WTC11 (cell line): ENCODE measurements at regions not wholly inside any gene's neighbourhood (a gene's known extent, or its start where the extent isn't known, plus 50 kb on each side); places are given as distances from the start of the nearest gene placed in this dataset.

Source experiments
- ATAC-seq: fragments of 200-7000 bp; cut with Tn5 transposase; 2 replicates; pipeline ENCODE4 v1.10.0; 2021; ENCODE audit warnings: mild to moderate bottlenecking, moderate library complexity
- CTCF ChIA-PET: fragments of 300-600 bp; sonication (Branson Sonifier 250); formaldehyde crosslinking; loops from one replicate; lab custom pipeline; 2021; ENCODE audit warnings: antibody characterized with exemption; lab: Charles Lee
- POLR2A ChIA-PET: fragments of 350-600 bp; sonication (Branson Sonifier 250); formaldehyde crosslinking; loops from one replicate; lab custom pipeline; 2021; ENCODE audit warnings: antibody characterized with exemption; lab: Charles Lee
- DNase-seq: peaks from one replicate; pipeline ENCODE4 v3.0.0; 2021; ENCODE audit warnings: low spot score
- H3K27ac Mint-ChIP-seq: 2 replicates; pipeline ENCODE4 v1.8.0; 2021; ENCODE audit warnings: mixed read lengths
- H3K27me3 Mint-ChIP-seq: 2 replicates; pipeline ENCODE4 v1.8.0; 2021; ENCODE audit warnings: low read depth, mild to moderate bottlenecking, moderate library complexity, mixed read lengths
- H3K36me3 Mint-ChIP-seq: 2 replicates; pipeline ENCODE4 v1.8.0; 2021; ENCODE audit warnings: mixed read lengths
- H3K4me1 Mint-ChIP-seq: 2 replicates; pipeline ENCODE4 v1.8.0; 2022; ENCODE audit warnings: mixed read lengths
- H3K4me3 Mint-ChIP-seq: 2 replicates; pipeline ENCODE4 v1.8.0; 2021; ENCODE audit warnings: mild to moderate bottlenecking, moderate library complexity, mixed read lengths
- H3K9me3 Mint-ChIP-seq: 2 replicates; pipeline ENCODE4 v1.8.0; 2021; ENCODE audit warnings: mixed read lengths
- AFF4 ChIP-seq: sonication (generic); formaldehyde crosslinking; IDR thresholded peaks from 2 replicates; pipeline ENCODE4 v1.8.1; 2023; ENCODE audit warnings: mild to moderate bottlenecking, missing genetic modification reagents, borderline replicate concordance
- FOXJ3 ChIP-seq: sonication (generic); formaldehyde crosslinking; IDR thresholded peaks from 2 replicates; pipeline ENCODE4 v1.9.0; 2021; ENCODE audit warnings: missing genetic modification reagents, mild to moderate bottlenecking, borderline replicate concordance
- IRF2 ChIP-seq: sonication (generic); formaldehyde crosslinking; IDR thresholded peaks from 2 replicates; pipeline ENCODE4 v1.8.0; 2022; ENCODE audit warnings: low read depth, missing genetic modification reagents, borderline replicate concordance
- KAT7 ChIP-seq: sonication (generic); formaldehyde crosslinking; IDR thresholded peaks from 2 replicates; pipeline ENCODE4 v1.8.1; 2023; ENCODE audit warnings: missing genetic modification reagents, mild to moderate bottlenecking, borderline replicate concordance
- MYBL2 ChIP-seq: sonication (generic); formaldehyde crosslinking; IDR thresholded peaks from 2 replicates; pipeline ENCODE4 v1.8.1; 2023; ENCODE audit warnings: mild to moderate bottlenecking, moderate library complexity, missing genetic modification reagents
- NFATC4 ChIP-seq: fragments of 250-450 bp; sonication (Bioruptor Pico); IDR thresholded peaks from 2 replicates; pipeline ENCODE4 v1.9.0; 2021; ENCODE audit warnings: mild to moderate bottlenecking
- RORB ChIP-seq: fragments of 250-450 bp; sonication (Bioruptor Pico); IDR thresholded peaks from 2 replicates; pipeline ENCODE4 v1.9.0; 2021; ENCODE audit warnings: mild to moderate bottlenecking
- SP1 ChIP-seq: sonication (generic); formaldehyde crosslinking; conservative IDR thresholded peaks from 2 replicates; pipeline ENCODE4 v1.8.1; 2022; ENCODE audit warnings: missing genetic modification reagents
- TEAD1 ChIP-seq: sonication (generic); formaldehyde crosslinking; IDR thresholded peaks from 2 replicates; pipeline ENCODE4 v1.8.0; 2022; ENCODE audit warnings: mild to moderate bottlenecking, missing genetic modification reagents
- TP53 ChIP-seq: sonication (generic); formaldehyde crosslinking; IDR thresholded peaks from 2 replicates; pipeline ENCODE4 v1.8.1; 2023; ENCODE audit warnings: mild to moderate bottlenecking, missing genetic modification reagents
- ZNF121 ChIP-seq: sonication (generic); formaldehyde crosslinking; IDR thresholded peaks from 2 replicates; pipeline ENCODE4 v1.8.0; 2023; ENCODE audit warnings: missing genetic modification reagents
- ZNF138 ChIP-seq: sonication (generic); formaldehyde crosslinking; conservative IDR thresholded peaks from 2 replicates; pipeline ENCODE4 v1.8.1; 2022; ENCODE audit warnings: mild to moderate bottlenecking, moderate library complexity, missing genetic modification reagents
- ZNF263 ChIP-seq: sonication (generic); formaldehyde crosslinking; IDR thresholded peaks from 2 replicates; pipeline ENCODE4 v1.8.1; 2022; ENCODE audit warnings: low read depth, mild to moderate bottlenecking, moderate library complexity, missing genetic modification reagents
- ZNF423 ChIP-seq: fragments of 250-450 bp; sonication (Bioruptor Pico); IDR thresholded peaks from 2 replicates; pipeline ENCODE4 v2.1.2; 2022; ENCODE audit warnings: mild to moderate bottlenecking, moderate library complexity
- TF ChIP-seq, protein P1 (sequence below): fragments of 250-450 bp; sonication (Bioruptor Pico); conservative IDR thresholded peaks from 2 replicates; pipeline ENCODE4 v1.9.0; 2021; ENCODE audit warnings: mild to moderate bottlenecking
- TF ChIP-seq, protein P2 (sequence below): sonication (generic); formaldehyde crosslinking; IDR thresholded peaks from 2 replicates; pipeline ENCODE4 v1.8.1; 2023; ENCODE audit warnings: mild to moderate bottlenecking, missing genetic modification reagents, moderate library complexity
- TF ChIP-seq, protein P3 (sequence below): sonication (generic); formaldehyde crosslinking; IDR thresholded peaks from 2 replicates; pipeline ENCODE4 v1.8.1; 2023; ENCODE audit warnings: mild to moderate bottlenecking, missing genetic modification reagents
- TF ChIP-seq, protein P4 (sequence below): sonication (generic); formaldehyde crosslinking; IDR thresholded peaks from 2 replicates; pipeline ENCODE4 v1.8.0; 2022; ENCODE audit warnings: mild to moderate bottlenecking, missing genetic modification reagents
- TF ChIP-seq, protein P5 (sequence below): sonication (generic); formaldehyde crosslinking; IDR thresholded peaks from 2 replicates; pipeline ENCODE4 v1.8.1; 2023; ENCODE audit warnings: mild to moderate bottlenecking, moderate library complexity, missing genetic modification reagents

DNA sequence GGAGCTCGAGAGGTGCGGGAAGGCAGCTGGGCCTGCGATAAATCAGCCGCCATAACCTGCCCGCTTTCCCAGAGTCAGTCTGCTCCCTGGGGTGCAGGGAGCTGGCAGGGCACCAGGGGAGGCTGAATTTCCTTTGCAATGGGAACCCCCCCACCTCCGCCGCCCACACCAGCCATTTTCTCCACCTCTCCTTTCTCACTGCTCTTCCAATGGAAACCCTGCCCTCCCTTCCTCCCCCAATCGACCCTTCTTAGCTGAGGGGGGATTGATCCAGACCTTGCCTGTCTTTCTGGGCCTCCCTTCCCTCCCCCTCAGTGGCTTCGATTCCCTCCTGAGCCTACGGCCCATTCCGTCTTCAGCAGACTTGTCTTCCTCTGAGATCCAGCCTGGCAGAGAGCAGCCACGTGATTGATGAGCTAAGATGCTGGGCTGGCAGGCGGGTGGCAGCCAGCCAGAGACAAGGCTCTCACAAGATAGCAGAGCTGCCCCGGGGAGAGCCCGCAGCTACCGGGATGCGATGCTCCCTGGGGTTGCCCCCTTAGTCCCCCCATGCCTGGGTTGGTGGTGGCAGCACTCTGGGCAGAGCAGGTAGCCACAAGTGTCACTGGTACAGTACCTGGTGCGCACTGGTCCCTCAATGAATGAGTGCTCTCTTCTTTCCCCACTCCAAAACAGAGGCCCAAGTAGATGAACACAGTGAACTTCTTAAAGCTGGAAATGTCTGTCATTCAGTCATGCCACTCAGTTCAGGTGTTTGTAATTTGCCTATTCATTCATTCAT lies 53.7 kb upstream of the FABP6 start:
- no peak for DNase-seq
- no peaks in the 10 kb centered on the region for H3K36me3 Mint-ChIP-seq
- no peaks in the 10 kb centered on the region for H3K9me3 Mint-ChIP-seq
- peak overlapping the region; percentile 67; the same call in 1 of the 2 replicates for H3K27ac Mint-ChIP-seq
- TF ChIP-seq, protein P1, sequence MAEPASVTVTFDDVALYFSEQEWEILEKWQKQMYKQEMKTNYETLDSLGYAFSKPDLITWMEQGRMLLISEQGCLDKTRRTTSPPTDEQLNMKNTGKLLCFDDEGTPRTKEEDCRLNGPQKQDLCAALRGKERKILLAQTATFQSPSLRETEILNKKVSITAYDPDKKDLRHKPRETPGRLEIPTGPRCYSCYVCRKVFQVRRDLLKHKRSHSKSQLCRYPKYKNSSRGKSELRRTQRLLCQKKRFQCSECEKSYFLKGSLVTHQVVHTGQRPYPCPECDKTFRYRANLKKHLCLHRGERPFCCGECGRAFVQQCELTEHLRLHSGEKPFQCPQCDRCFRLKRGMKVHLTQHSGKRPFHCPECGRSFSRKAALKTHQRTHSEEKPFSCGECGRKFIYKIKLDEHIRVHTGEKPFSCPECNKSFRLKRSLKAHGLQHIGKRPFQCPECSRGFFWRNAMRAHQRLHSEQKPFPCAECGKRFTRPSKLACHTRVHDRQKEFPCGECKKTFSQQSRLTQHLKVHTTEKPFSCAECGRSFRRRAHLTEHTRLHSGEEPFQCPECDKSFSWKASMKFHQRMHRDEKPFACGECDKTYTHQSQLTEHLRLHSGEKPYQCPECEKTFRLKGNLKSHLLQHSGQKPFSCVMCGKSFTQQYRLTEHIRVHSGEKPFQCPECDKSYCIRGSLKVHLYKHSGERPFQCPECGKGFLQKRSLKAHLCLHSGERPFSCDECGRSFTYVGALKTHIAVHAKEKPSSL (CRISPR knock-in tag) = no peak
- TF ChIP-seq ZNF423 (CRISPR knock-in tag) = no peak
- peak; percentile 47; the same call in 1 of the 2 replicates for TF ChIP-seq ZNF138 (CRISPR knock-in tag)
- TF ChIP-seq, protein P2, sequence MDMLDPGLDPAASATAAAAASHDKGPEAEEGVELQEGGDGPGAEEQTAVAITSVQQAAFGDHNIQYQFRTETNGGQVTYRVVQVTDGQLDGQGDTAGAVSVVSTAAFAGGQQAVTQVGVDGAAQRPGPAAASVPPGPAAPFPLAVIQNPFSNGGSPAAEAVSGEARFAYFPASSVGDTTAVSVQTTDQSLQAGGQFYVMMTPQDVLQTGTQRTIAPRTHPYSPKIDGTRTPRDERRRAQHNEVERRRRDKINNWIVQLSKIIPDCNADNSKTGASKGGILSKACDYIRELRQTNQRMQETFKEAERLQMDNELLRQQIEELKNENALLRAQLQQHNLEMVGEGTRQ (CRISPR knock-in tag) = 0 out of 2 replicates have a peak, but pooled peaks have one; percentile 29
- peak; percentile 11; the same call in 1 of the 2 replicates for ATAC-seq
- H3K4me3 Mint-ChIP-seq = no peak overlapping the region
- H3K4me1 Mint-ChIP-seq = peaks cover 39% of the 10 kb centered on the region
- no peaks in the 10 kb centered on the region for H3K27me3 Mint-ChIP-seq
- ChIA-PET POLR2A (interaction anchor here (1.1 to 1.9 kb wide), 3 partner anchors 10 to 204 kb away, joined by 3 to 4 read pairs (median 4); no protein-coding TSS in a partner anchor), CTCF (interaction anchor here (0.7 to 2.2 kb wide), 7 partner anchors 10 to 215 kb away, joined by 3 to 6 read pairs (median 4); no protein-coding TSS in a partner anchor)

DNA sequence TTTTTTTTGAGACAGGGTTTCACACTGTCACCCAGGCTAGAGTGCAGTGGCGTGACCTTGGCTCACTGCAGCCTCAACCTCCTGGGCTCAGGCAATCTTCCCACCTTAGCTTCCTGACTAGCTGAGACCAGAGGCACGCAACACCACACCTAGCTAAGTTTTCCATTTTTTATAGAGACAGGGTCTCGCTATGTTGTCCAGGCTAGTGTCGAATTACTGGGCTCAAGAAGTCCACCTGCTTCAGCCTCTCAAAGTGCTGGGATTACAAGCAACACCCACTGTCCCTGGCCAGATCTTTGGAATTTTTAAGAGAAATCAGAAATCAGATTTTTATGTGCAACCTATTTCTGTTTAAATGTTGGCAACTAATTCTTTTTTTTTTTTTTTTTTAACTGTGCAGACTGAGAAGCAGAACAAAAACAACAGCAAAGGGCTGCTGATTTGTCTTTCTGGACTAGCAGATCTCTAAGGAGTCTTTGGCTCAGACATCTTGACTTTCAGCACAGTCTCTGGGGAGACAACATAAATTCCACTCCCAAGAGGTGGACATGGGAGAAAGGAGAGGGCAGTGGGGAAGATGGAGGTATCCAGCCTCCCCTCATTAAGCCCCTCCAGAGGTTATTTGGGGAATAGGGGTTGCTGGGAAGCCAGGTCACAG lies 54.4 kb upstream of the FABP6 start:
- Mint-ChIP-seq H3K27me3 (no peaks in the 10 kb centered on the region), H3K27ac (peak overlapping the region; percentile 31; the same call in 1 of the 2 replicates), H3K4me1 (peaks cover 39% of the 10 kb centered on the region), H3K4me3 (no peak overlapping the region), H3K9me3 (no peaks in the 10 kb centered on the region), H3K36me3 (no peaks in the 10 kb centered on the region)
- ChIA-PET POLR2A (interaction anchor here (1.1 kb wide), 1 partner anchor 12 kb away, joined by 4 read pairs; no protein-coding TSS in a partner anchor), CTCF (interaction anchor here (0.5 to 2.2 kb wide), 5 partner anchors 9 to 186 kb away, joined by 3 to 5 read pairs (median 4); no protein-coding TSS in a partner anchor)
- DNase-seq = no peak
- ATAC-seq = no peak
- TF ChIP-seq ZNF121 (CRISPR knock-in tag) (peak; percentile 84), TEAD1 (CRISPR knock-in tag) (no peak)

DNA sequence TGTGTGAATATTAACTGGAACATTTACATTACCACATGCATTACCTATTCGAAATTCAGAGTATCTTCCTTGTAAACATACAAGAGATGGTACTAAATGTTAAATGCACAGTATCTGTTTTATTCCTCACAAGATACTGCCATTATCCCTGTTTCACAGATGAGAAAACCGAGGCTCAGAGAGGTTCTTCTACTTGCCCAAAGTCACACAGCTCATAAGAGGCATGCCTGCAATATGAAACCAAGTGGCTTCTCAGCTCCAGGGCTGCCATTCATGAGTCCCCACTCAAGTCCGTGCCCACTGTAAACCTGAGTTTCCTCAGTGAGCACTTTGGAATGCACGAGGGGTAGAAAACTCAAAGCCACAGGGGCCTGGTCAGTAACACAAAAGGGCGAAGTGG lies 55.0 kb upstream of the FABP6 start:
- Mint-ChIP-seq H3K9me3 (no peaks in the 10 kb centered on the region), H3K4me3 (no peak overlapping the region), H3K4me1 (peaks cover 44% of the 10 kb centered on the region), H3K27me3 (no peaks in the 10 kb centered on the region), H3K36me3 (no peaks in the 10 kb centered on the region), H3K27ac (no peak overlapping the region)
- ChIA-PET CTCF (no interaction called here), POLR2A (no interaction called here)
- DNase-seq (no peak), ATAC-seq (no peak)
- no peak for TF ChIP-seq ZNF263 (CRISPR knock-in tag)
- TF ChIP-seq FOXJ3 (CRISPR knock-in tag) = no peak
- TF ChIP-seq MYBL2 (CRISPR knock-in tag) = no peak
- TF ChIP-seq, protein P3, sequence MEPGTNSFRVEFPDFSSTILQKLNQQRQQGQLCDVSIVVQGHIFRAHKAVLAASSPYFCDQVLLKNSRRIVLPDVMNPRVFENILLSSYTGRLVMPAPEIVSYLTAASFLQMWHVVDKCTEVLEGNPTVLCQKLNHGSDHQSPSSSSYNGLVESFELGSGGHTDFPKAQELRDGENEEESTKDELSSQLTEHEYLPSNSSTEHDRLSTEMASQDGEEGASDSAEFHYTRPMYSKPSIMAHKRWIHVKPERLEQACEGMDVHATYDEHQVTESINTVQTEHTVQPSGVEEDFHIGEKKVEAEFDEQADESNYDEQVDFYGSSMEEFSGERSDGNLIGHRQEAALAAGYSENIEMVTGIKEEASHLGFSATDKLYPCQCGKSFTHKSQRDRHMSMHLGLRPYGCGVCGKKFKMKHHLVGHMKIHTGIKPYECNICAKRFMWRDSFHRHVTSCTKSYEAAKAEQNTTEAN = no peak
- no peak for TF ChIP-seq SP1 (CRISPR knock-in tag)
- TF ChIP-seq AFF4 (CRISPR knock-in tag) = no peak
- TF ChIP-seq, protein P4, sequence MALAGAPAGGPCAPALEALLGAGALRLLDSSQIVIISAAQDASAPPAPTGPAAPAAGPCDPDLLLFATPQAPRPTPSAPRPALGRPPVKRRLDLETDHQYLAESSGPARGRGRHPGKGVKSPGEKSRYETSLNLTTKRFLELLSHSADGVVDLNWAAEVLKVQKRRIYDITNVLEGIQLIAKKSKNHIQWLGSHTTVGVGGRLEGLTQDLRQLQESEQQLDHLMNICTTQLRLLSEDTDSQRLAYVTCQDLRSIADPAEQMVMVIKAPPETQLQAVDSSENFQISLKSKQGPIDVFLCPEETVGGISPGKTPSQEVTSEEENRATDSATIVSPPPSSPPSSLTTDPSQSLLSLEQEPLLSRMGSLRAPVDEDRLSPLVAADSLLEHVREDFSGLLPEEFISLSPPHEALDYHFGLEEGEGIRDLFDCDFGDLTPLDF (CRISPR knock-in tag) = no peak
- no peak for TF ChIP-seq RORB
- TF ChIP-seq TP53 = no peak
- no peak for TF ChIP-seq KAT7 (CRISPR knock-in tag)
- no peak for TF ChIP-seq NFATC4 (CRISPR knock-in tag)
- TF ChIP-seq IRF2 (CRISPR knock-in tag) = no peak
- TF ChIP-seq, protein P5, sequence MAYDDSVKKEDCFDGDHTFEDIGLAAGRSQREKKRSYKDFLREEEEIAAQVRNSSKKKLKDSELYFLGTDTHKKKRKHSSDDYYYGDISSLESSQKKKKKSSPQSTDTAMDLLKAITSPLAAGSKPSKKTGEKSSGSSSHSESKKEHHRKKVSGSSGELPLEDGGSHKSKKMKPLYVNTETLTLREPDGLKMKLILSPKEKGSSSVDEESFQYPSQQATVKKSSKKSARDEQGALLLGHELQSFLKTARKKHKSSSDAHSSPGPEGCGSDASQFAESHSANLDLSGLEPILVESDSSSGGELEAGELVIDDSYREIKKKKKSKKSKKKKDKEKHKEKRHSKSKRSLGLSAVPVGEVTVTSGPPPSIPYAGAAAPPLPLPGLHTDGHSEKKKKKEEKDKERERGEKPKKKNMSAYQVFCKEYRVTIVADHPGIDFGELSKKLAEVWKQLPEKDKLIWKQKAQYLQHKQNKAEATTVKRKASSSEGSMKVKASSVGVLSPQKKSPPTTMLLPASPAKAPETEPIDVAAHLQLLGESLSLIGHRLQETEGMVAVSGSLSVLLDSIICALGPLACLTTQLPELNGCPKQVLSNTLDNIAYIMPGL (CRISPR knock-in tag) = no peak
